NCI-H748 treated with DMSO at 0.1 percent for 48 hours (cell line): ENCODE measurements at regions not wholly inside any gene's neighbourhood (a gene's known extent, or its start where the extent isn't known, plus 50 kb on each side); places are given as distances from the start of the nearest gene placed in this dataset.
A peak's percentile ranks its signal among the peaks of the same experiment; 100 is the strongest.

ENCODE experiments used
- DNase-seq: peaks from one replicate; lab custom pipeline; 2025; lab: John Stamatoyannopoulos, UW

GRCh38 chr3:124582196-124582595 lies 148.1 kb upstream of the UMPS start:
- no peak for DNase-seq

GRCh38 chr3:124582621-124583395 lies 147.4 kb upstream of the UMPS start:
- no peak for DNase-seq

- DNase-seq: no peak
Measured at GRCh38 chr3:124584245-124584551, 146.1 kb upstream of the UMPS start.

GRCh38 chr3:124584552-124585391 lies 145.5 kb upstream of the UMPS start:
- DNase-seq: peak; percentile 0

GRCh38 chr3:124586126-124587052 lies 143.9 kb upstream of the UMPS start:
- DNase-seq: no peak

GRCh38 chr3:124587053-124587408 lies 143.2 kb upstream of the UMPS start:
- DNase-seq: no peak

GRCh38 chr3:124588036-124588435 lies 142.2 kb upstream of the UMPS start:
- DNase-seq: no peak

GRCh38 chr3:124588794-124589193 lies 141.5 kb upstream of the UMPS start:
- DNase-seq: no peak

GRCh38 chr3:124591699-124592098 lies 138.6 kb upstream of the UMPS start:
- no peak for DNase-seq

- DNase-seq: no peak
Measured at GRCh38 chr3:124592658-124593441, 137.4 kb upstream of the UMPS start.

GRCh38 chr3:124593442-124593829 lies 136.8 kb upstream of the UMPS start:
- DNase-seq: no peak

- no peak for DNase-seq
Measured at GRCh38 chr3:124594581-124594980, 135.7 kb upstream of the UMPS start.

- no peak for DNase-seq
Measured at GRCh38 chr3:124597273-124597672, 133.0 kb upstream of the UMPS start.

- DNase-seq: no peak
Measured at GRCh38 chr3:124597979-124598378, 132.3 kb upstream of the UMPS start.

GRCh38 chr3:124599147-124599765 lies 131.0 kb upstream of the UMPS start:
- no peak for DNase-seq

GRCh38 chr3:124599779-124600693 lies 130.2 kb upstream of the UMPS start:
- no peak for DNase-seq

- DNase-seq: no peak
Measured at GRCh38 chr3:124600765-124601164, 129.5 kb upstream of the UMPS start.

GRCh38 chr3:124601190-124601589 lies 129.1 kb upstream of the UMPS start:
- DNase-seq: no peak

GRCh38 chr3:124602980-124603627 lies 127.1 kb upstream of the UMPS start:
- no peak for DNase-seq
